ENCODE measurements at regions not wholly inside any gene's neighbourhood (a gene's known extent, or its start where the extent isn't known, plus 50 kb on each side); places are given as distances from the start of the nearest gene placed in this dataset.

GRCh38 chr13:47087241-47087640, 190.4 kb upstream of the HTR2A start:
- no peak overlapping the region for H2AK5ac ChIP-seq (ENCODE audit: low read depth, low read length)
- H3K23ac ChIP-seq (ENCODE audit: low read depth, low read length) = no peak overlapping the region
- H3K27me3 ChIP-seq (ENCODE audit: control insufficient read depth, insufficient read depth, low read length) = no peaks in the 10 kb centered on the region
- BruUV-seq (replicated peaks) = no TSS peak
- no peak for DNase-seq
- WGBS, 2 experiments (ENCODE audit: extremely low coverage in 2 of 2, insufficient read length in 1 of 2) = no CpG with 5 or more reads among the region's 3 CpGs
- no peak overlapping the region for H2BK15ac ChIP-seq (ENCODE audit: low read depth, low read length)
- H3K36me3 ChIP-seq (ENCODE audit: control insufficient read depth, insufficient read depth, low read length) = no peaks in the 10 kb centered on the region
- H3K9me1 ChIP-seq (ENCODE audit: insufficient read depth, low read length) = 0 out of 2 replicates have a peak, but pooled peaks cover 3% of the 10 kb centered on the region
- H2BK5ac ChIP-seq (ENCODE audit: low read depth, low read length, poor library complexity, severe bottlenecking) = peak overlapping the region; percentile 28
- H4K5ac ChIP-seq (ENCODE audit: low read depth, low read length) = no peak overlapping the region
- H2BK120ac ChIP-seq (ENCODE audit: low read depth, low read length) = no peak overlapping the region; the same call in 1 of the 2 replicates
- no peak overlapping the region for H2AFZ ChIP-seq (replicated peaks; ENCODE audit: low read length, poor library complexity)
- ChIA-PET POLR2A (ENCODE audit: unreplicated experiment) (no interaction called here), CTCF (no interaction called here)
- dilution Hi-C loops (cut with HindIII; ENCODE audit: low sequenced_read_pairs, unreplicated experiment) = no loop called here
- no peaks in the 10 kb centered on the region for H3K79me1 ChIP-seq (ENCODE audit: low read depth in 1 of 2, low read length in 2 of 2)
- no peak overlapping the region for H3K4ac ChIP-seq (ENCODE audit: low read depth, low read length)
- H2BK20ac ChIP-seq (ENCODE audit: low read depth, low read length) = no peak overlapping the region
- no peak overlapping the region for H3K4me2 ChIP-seq (ENCODE audit: low read depth, low read length)
- H3K4me1 ChIP-seq (ENCODE audit: control insufficient read depth, insufficient read depth, low read length) = peaks cover 2% of the 10 kb centered on the region; the same call in 1 of the 2 replicates
- H4K20me1 ChIP-seq (ENCODE audit: insufficient read depth, low read length) = no peaks in the 10 kb centered on the region
- no peak overlapping the region for H2AK9ac ChIP-seq (replicated peaks; ENCODE audit: low read depth, low read length, poor library complexity)
- no peak overlapping the region for H3K9ac ChIP-seq (ENCODE audit: low read depth, low read length)
- H3K9me3 ChIP-seq (ENCODE audit: control insufficient read depth, insufficient read depth, low read length) = no peaks in the 10 kb centered on the region
- no peak overlapping the region for H3K56ac ChIP-seq (ENCODE audit: extremely low read depth, insufficient read depth, low read length)
- no peak for TF ChIP-seq NFE2L2 (IDR thresholded peaks at IDR 0.05; ENCODE audit: low read depth, low read length)
- TF ChIP-seq RCOR1 (IDR thresholded peaks at IDR 0.05; ENCODE audit: insufficient replicate concordance, low read length) = no peak
- TF ChIP-seq RFX5 (IDR thresholded peaks at IDR 0.05; ENCODE audit: low read depth, low read length) = no peak
- TF ChIP-seq RAD21 (IDR thresholded peaks at IDR 0.05; ENCODE audit: low read length) = no peak
- TF ChIP-seq SMC3 (IDR thresholded peaks at IDR 0.05; ENCODE audit: low read depth, low read length) = no peak
- TF ChIP-seq CEBPB (IDR thresholded peaks at IDR 0.05; ENCODE audit: low read depth, low read length) = no peak
- TF ChIP-seq MAZ (IDR thresholded peaks at IDR 0.05; ENCODE audit: borderline replicate concordance, low read depth, low read length) = no peak
- no peak for TF ChIP-seq CHD1 (IDR thresholded peaks at IDR 0.05; ENCODE audit: low read depth, low read length)
- H3K14ac ChIP-seq (replicated peaks; ENCODE audit: low read depth, low read length) = no peak overlapping the region
- no peak overlapping the region for H3K27ac ChIP-seq (ENCODE audit: insufficient read depth, low read length)
- intact Hi-C loops (cut with micrococcal nuclease) = no loop called here
- H3K18ac ChIP-seq (ENCODE audit: low read depth, low read length) = no peak overlapping the region
- in situ Hi-C loops (cut with MboI; ENCODE audit: low sequenced_read_pairs) = no loop called here
- no peak overlapping the region for H4K91ac ChIP-seq (ENCODE audit: insufficient read depth, low read depth, low read length)
- no peak overlapping the region for H3K4me3 ChIP-seq (ENCODE audit: insufficient read depth, low read depth, low read length)
- no peak overlapping the region for H4K8ac ChIP-seq (ENCODE audit: low read depth in 2 of 2, low read length in 2 of 2)
- no peak for ATAC-seq (ENCODE audit: low read depth)
